ENCODE measurements at regions not wholly inside any gene's neighbourhood (a gene's known extent, or its start where the extent isn't known, plus 50 kb on each side); places are given as distances from the start of the nearest gene placed in this dataset.

- TF ChIP-seq CTCF (IDR thresholded peaks at IDR 0.05), result no peak
- TF ChIP-seq POLR2AphosphoS5 (IDR thresholded peaks at IDR 0.05; ENCODE audit: low read depth, low read length), result no peak
- no peak for TF ChIP-seq SIN3A (IDR thresholded peaks at IDR 0.05; ENCODE audit: borderline replicate concordance, insufficient read depth, low read depth, low read length)
- TF ChIP-seq REST (IDR thresholded peaks at IDR 0.05; ENCODE audit: insufficient read depth in 1 of 2, low read depth in 2 of 2, low read length in 1 of 2), result no peak
- TF ChIP-seq TCF7L2 (IDR thresholded peaks at IDR 0.05; ENCODE audit: low read depth, low read length), result no peak
Observed at GRCh38 chr10:71070741-71071140, 141.6 kb upstream of the UNC5B start.

All from Panc1 (cell line).